Endothelial cell of umbilical vein (primary cell): ENCODE measurements at regions not wholly inside any gene's neighbourhood (a gene's known extent, or its start where the extent isn't known, plus 50 kb on each side); places are given as distances from the start of the nearest gene placed in this dataset.

Source experiments
- BruUV-seq: library from RNA; stranded (reverse); fragments of 400-500 nt; replicated peaks from 2 replicates; lab custom pipeline; 2021; lab: Mats Ljungman, UMichigan
- CTCF ChIA-PET: fragments of 300-600, 350-600 bp; sonication (Branson Sonifier 250); formaldehyde crosslinking; loops from one replicate; lab custom pipeline; 2021; ENCODE audit warnings: antibody characterized with exemption, inconsistent platforms; lab: Charles Lee
- POLR2A ChIA-PET: fragments of 300-600, 350-600 bp; sonication (Branson Sonifier 250); formaldehyde crosslinking; loops from one replicate; lab custom pipeline; 2021; ENCODE audit warnings: antibody characterized with exemption, inconsistent platforms; lab: Charles Lee
- DNase-seq: peaks from one replicate; pipeline ENCODE4 v3.0.0-alpha.2; 2011; ENCODE audit warnings: low read depth, low spot score
- FAIRE-seq: peaks from 2 replicates; lab custom pipeline; 2011; peaks lifted over from hg19 to GRCh38; lab: Jason Lieb, UNC
- H2AFZ ChIP-seq: 2 replicates; pipeline ENCODE4 v1.6.0; 2012; ENCODE audit warnings: low read depth, low read length, control low read depth, inconsistent platforms
- H3K27ac ChIP-seq: 2 replicates; pipeline ENCODE4 v1.5.1; 2011; ENCODE audit warnings: low read depth, mild to moderate bottlenecking, control low read depth, low read length, moderate library complexity; ENCODE audit not compliant: insufficient read depth
- H3K27me3 ChIP-seq, 2 experiments: 2 replicates each; pipeline versions ENCODE4 v1.6.0 to v1.6.1; 2011; ENCODE audit warnings: low read length in 2 of 2, mixed read lengths in 1 of 2; ENCODE audit not compliant: control insufficient read depth in 2 of 2, insufficient read depth in 2 of 2
- H3K36me3 ChIP-seq, 2 experiments: 2 replicates in 1 of 2; 3 replicates in 1 of 2; pipeline ENCODE4 v1.5.1; 2011; ENCODE audit warnings: low read length in 2 of 2, mild to moderate bottlenecking in 1 of 2, moderate library complexity in 1 of 2; ENCODE audit not compliant: control insufficient read depth in 2 of 2, insufficient read depth in 2 of 2; ENCODE audit errors: extremely low read depth in 1 of 2
- H3K4me1 ChIP-seq: 3 replicates; pipeline ENCODE4 v1.5.1; 2011; ENCODE audit warnings: mild to moderate bottlenecking, low read length; ENCODE audit not compliant: control insufficient read depth, insufficient read depth; ENCODE audit errors: extremely low read depth
- H3K4me2 ChIP-seq: 2 replicates; pipeline ENCODE4 v1.6.1; 2011; ENCODE audit warnings: low read length, control low read depth, mixed read lengths; ENCODE audit not compliant: insufficient read depth
- H3K4me3 ChIP-seq, 3 experiments: fragments of 200-600 bp in 1 of 3; sonication (generic), shearing (Covaris generic) in 1 of 3; replicated peaks in 1 of 3; 2 replicates each; pipeline ENCODE4 v1.5.1; 2011 to 2016; ENCODE audit warnings: control low read depth in 3 of 3, low read length in 3 of 3, mild to moderate bottlenecking in 2 of 3, inconsistent platforms in 1 of 3, low read depth in 1 of 3, moderate library complexity in 1 of 3; ENCODE audit not compliant: insufficient read depth in 1 of 3
- H3K79me2 ChIP-seq: 2 replicates; pipeline ENCODE4 v1.6.0; 2012; ENCODE audit warnings: low read length, inconsistent platforms; ENCODE audit not compliant: control insufficient read depth, insufficient read depth
- H3K9ac ChIP-seq: replicated peaks from 2 replicates; pipeline ENCODE3; 2011; ENCODE audit warnings: low read length, control low read depth; ENCODE audit not compliant: insufficient read depth; ENCODE audit errors: extremely low read depth
- H3K9me1 ChIP-seq: replicated peaks from 3 replicates; pipeline ENCODE4 v1.6.0; 2011; ENCODE audit warnings: mild to moderate bottlenecking, low read length; ENCODE audit not compliant: control insufficient read depth, insufficient read depth; ENCODE audit errors: extremely low read depth
- H3K9me3 ChIP-seq: replicated peaks from 2 replicates; pipeline ENCODE4 v1.5.1; 2012; ENCODE audit warnings: low read length, inconsistent platforms; ENCODE audit not compliant: control insufficient read depth, insufficient read depth
- H4K20me1 ChIP-seq: replicated peaks from 2 replicates; pipeline ENCODE3; 2011; ENCODE audit warnings: mild to moderate bottlenecking, low read length; ENCODE audit not compliant: control insufficient read depth, insufficient read depth; ENCODE audit errors: extremely low read depth
- CTCF ChIP-seq, 2 donors: IDR thresholded peaks; 1 replicate in 1 of 2; 2 replicates in 1 of 2; pipeline ENCODE4 v1.5.1; 2011; ENCODE audit warnings: low read length in 2 of 2, mild to moderate bottlenecking in 2 of 2, moderate library complexity in 2 of 2, control low read depth in 1 of 2, inconsistent platforms in 1 of 2, low read depth in 1 of 2; ENCODE audit not compliant: insufficient read depth in 1 of 2; ENCODE audit errors: extremely low read depth in 1 of 2
- EZH2 ChIP-seq: IDR thresholded peaks from 2 replicates; pipeline ENCODE4 v1.6.1; 2012; ENCODE audit warnings: borderline replicate concordance, low read depth, mild to moderate bottlenecking, moderate library complexity, low read length, inconsistent platforms; ENCODE audit not compliant: severe bottlenecking
- FOS ChIP-seq: IDR thresholded peaks from 2 replicates; pipeline ENCODE4 v1.6.1; 2011; ENCODE audit warnings: mild to moderate bottlenecking, low read length, moderate library complexity, borderline replicate concordance; ENCODE audit not compliant: insufficient read depth
- GATA2 ChIP-seq: IDR thresholded peaks from 2 replicates; pipeline ENCODE4 v1.7.0; 2011; ENCODE audit warnings: low read depth, mild to moderate bottlenecking, moderate library complexity, mixed read lengths, low read length; ENCODE audit not compliant: insufficient read length, insufficient read depth
- JUN ChIP-seq: IDR thresholded peaks from 2 replicates; pipeline ENCODE4 v1.6.1; 2011; ENCODE audit warnings: borderline replicate concordance, low read depth; ENCODE audit not compliant: insufficient read length, insufficient read depth
- MYC ChIP-seq: IDR thresholded peaks from one replicate; pipeline ENCODE4 v1.6.1; 2011; ENCODE audit warnings: mild to moderate bottlenecking, low read depth, low read length
- POLR2A ChIP-seq: IDR thresholded peaks from 2 replicates; pipeline ENCODE4 v1.6.1; 2012; ENCODE audit warnings: low read depth, mild to moderate bottlenecking, control low read depth, low read length
- POLR2AphosphoS5 ChIP-seq: IDR thresholded peaks from 2 replicates; pipeline ENCODE4 v1.6.1; 2012; ENCODE audit warnings: low read depth, mild to moderate bottlenecking, control low read depth, low read length, moderate library complexity; ENCODE audit not compliant: insufficient read depth
- dilution Hi-C: fragments of 300-500 bp; cut with MboI; formaldehyde crosslinking; loops from one replicate; pipeline ENCODE4 v1.15.0; 2019; ENCODE audit warnings: low sequenced_read_pairs; ENCODE audit not compliant: extremely low pct_ligation_motif_present
- intact Hi-C: fragments of 100-400 bp; cut with micrococcal nuclease; formaldehyde crosslinking; loops from one replicate; pipeline ENCODE4 v1.10.0; 2022
- TF ChIP-seq, protein P1 (sequence below): IDR thresholded peaks from 2 replicates; pipeline ENCODE4 v1.6.1; 2011; ENCODE audit not compliant: insufficient read depth, insufficient read length

DNA sequence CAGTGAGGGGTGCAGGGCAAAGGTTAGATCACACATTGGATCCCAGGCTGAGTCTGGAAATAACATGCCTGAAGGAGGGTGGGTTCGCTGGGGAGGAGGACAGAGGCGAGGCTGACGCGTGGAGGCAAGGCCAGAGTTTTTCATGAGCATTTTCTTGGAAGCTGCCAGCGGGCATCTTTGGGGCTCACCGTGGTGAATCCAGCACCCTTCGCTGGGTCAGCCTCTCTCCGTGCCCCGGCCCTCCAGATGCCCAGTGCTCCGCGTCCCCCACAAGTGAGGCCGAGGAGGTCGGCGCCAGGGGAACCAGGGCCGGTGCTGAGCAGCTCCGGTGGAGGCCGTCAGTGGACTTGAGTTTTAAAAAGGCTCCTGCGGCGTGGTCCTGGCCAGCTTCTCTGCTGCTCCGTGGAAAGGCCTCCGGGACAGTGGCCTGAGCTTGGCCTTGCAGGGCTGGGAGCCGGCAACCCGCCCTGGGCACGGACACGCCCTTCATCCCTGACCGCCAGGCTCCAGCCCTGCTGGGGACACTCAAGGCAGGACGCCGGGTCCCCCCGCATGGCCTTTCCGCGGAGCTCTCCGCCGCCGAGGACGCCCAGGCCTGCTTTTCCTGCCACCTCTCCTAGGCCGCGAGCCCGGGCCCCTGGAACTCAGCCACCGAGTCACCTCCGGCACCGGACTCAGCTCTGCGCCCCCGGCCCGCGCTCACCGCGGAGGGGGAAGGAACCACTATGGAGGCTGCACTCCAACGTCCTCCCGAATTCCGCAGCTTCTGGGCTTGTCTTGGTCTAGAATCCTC, 114.3 kb downstream of the THBS2 start:
- H3K27me3 ChIP-seq = no peaks in the 10 kb centered on the region
- no peaks in the 10 kb centered on the region for H4K20me1 ChIP-seq
- H3K36me3 ChIP-seq = no peaks in the 10 kb centered on the region
- H2AFZ ChIP-seq = no peak overlapping the region
- no peak overlapping the region for H3K9ac ChIP-seq
- BruUV-seq = no TSS peak
- ChIA-PET CTCF (no interaction called here), POLR2A (no interaction called here)
- no peak overlapping the region for H3K4me3 ChIP-seq
- dilution Hi-C loops (no loop called here), intact Hi-C loops (no loop called here)
- H3K27ac ChIP-seq = no peak overlapping the region
- no peaks in the 10 kb centered on the region for H3K4me1 ChIP-seq
- H3K79me2 ChIP-seq = no peaks in the 10 kb centered on the region
- TF ChIP-seq, protein P1, sequence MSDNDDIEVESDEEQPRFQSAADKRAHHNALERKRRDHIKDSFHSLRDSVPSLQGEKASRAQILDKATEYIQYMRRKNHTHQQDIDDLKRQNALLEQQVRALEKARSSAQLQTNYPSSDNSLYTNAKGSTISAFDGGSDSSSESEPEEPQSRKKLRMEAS = no peak
- TF ChIP-seq GATA2 (no peak), EZH2 (no peak), JUN (no peak), POLR2A (no peak), MYC (no peak), POLR2AphosphoS5 (no peak), CTCF (IDR thresholded peaks at IDR 0.05; ENCODE audit: extremely low read depth in 1 of 2, insufficient read depth in 1 of 2, low read depth in 1 of 2, low read length in 2 of 2) (no peak), FOS (no peak)
- no peaks in the 10 kb centered on the region for H3K9me1 ChIP-seq
- no peaks in the 10 kb centered on the region for H3K9me3 ChIP-seq
- no peak overlapping the region for H3K4me2 ChIP-seq
- FAIRE-seq = no peak
- no peak for DNase-seq
